Cardiac fibroblast (primary cell): ENCODE measurements at regions not wholly inside any gene's neighbourhood (a gene's known extent, or its start where the extent isn't known, plus 50 kb on each side); places are given as distances from the start of the nearest gene placed in this dataset.
A peak's percentile ranks its signal among the peaks of the same experiment; 100 is the strongest.

ENCODE experiments used
- DNase-seq, 2 donors: peaks; one replicate each; pipeline versions ENCODE4 v3.0.0 to v3.0.0-alpha.2; 2010; ENCODE audit warnings: low read depth in 2 of 2
- H3K4me3 ChIP-seq, 2 donors: replicated peaks in 1 of 2; 1 replicate in 1 of 2; 2 replicates in 1 of 2; pipeline ENCODE4 v1.5.1; 2011; ENCODE audit warnings: low read depth in 2 of 2, low read length in 2 of 2, mild to moderate bottlenecking in 2 of 2, moderate library complexity in 1 of 2
- CTCF ChIP-seq: IDR thresholded peaks from one replicate; pipeline ENCODE4 v1.5.1; 2011; ENCODE audit warnings: low read depth, mild to moderate bottlenecking, low read length, inconsistent platforms

GRCh38 chr17:13088666-13089065 lies 70.8 kb upstream of the ELAC2 start:
- DNase-seq = no peak
- no peak for TF ChIP-seq CTCF
- no peak overlapping the region for H3K4me3 ChIP-seq

- DNase-seq = no peak
- TF ChIP-seq CTCF = no peak
- no peak overlapping the region for H3K4me3 ChIP-seq
These were observed 70.0 kb upstream of the ELAC2 start for GRCh38 chr17:13087802-13088201.

GRCh38 chr17:13086142-13086769 lies 68.4 kb upstream of the ELAC2 start:
- DNase-seq = peak in 1 of 2 donors; percentile 17
- no peak overlapping the region for H3K4me3 ChIP-seq
- TF ChIP-seq CTCF = no peak

- no peak for TF ChIP-seq CTCF
- H3K4me3 ChIP-seq = no peak overlapping the region
- DNase-seq = no peak
These were observed 67.8 kb upstream of the ELAC2 start for GRCh38 chr17:13085578-13085977.

GRCh38 chr17:13084420-13084819 lies 66.6 kb upstream of the ELAC2 start:
- no peak overlapping the region for H3K4me3 ChIP-seq
- DNase-seq = no peak
- no peak for TF ChIP-seq CTCF

GRCh38 chr17:13078591-13079385 lies 61.0 kb upstream of the ELAC2 start:
- no peak for DNase-seq
- H3K4me3 ChIP-seq = no peak overlapping the region
- no peak for TF ChIP-seq CTCF
